GM12873 (cell line): ENCODE measurements at regions not wholly inside any gene's neighbourhood (a gene's known extent, or its start where the extent isn't known, plus 50 kb on each side); places are given as distances from the start of the nearest gene placed in this dataset.

ENCODE experiments used
- CTCF ChIP-seq: IDR thresholded peaks from 2 replicates; pipeline ENCODE4 v1.5.1; 2012; ENCODE audit warnings: low read depth, mild to moderate bottlenecking, moderate library complexity, low read length, control low read depth; ENCODE audit not compliant: insufficient read depth; ENCODE audit errors: missing control alignments

GRCh38 chrX:145694048-145694447, 123.6 kb upstream of the SLITRK2 start:
- no peak for TF ChIP-seq CTCF

GRCh38 chrX:145715641-145716138, 101.9 kb upstream of the SLITRK2 start:
- TF ChIP-seq CTCF = no peak

- TF ChIP-seq CTCF = no peak
Measured at GRCh38 chrX:145716226-145716625, 101.4 kb upstream of the SLITRK2 start.

GRCh38 chrX:145727476-145727875, 90.2 kb upstream of the SLITRK2 start:
- no peak for TF ChIP-seq CTCF

- no peak for TF ChIP-seq CTCF
Measured at GRCh38 chrX:145729635-145730034, 88.0 kb upstream of the SLITRK2 start.

GRCh38 chrX:145735036-145735435, 82.6 kb upstream of the SLITRK2 start:
- no peak for TF ChIP-seq CTCF

- no peak for TF ChIP-seq CTCF
Measured at GRCh38 chrX:145751943-145752342, 65.7 kb upstream of the SLITRK2 start.
